SK-N-SH (cell line): ENCODE measurements at regions not wholly inside any gene's neighbourhood (a gene's known extent, or its start where the extent isn't known, plus 50 kb on each side); places are given as distances from the start of the nearest gene placed in this dataset.

Experiments used
- CTCF ChIA-PET: fragments of 300-600, 350-600 bp; formaldehyde crosslinking; extraction: SDS; loops from one replicate; lab custom pipeline; 2021; lab: Yijun Ruan, JAX
- POLR2A ChIA-PET: fragments of 350-600 bp; sonication (Branson Sonifier 250); formaldehyde crosslinking; extraction: SDS; loops from one replicate; lab custom pipeline; 2020; ENCODE audit warnings: antibody characterized with exemption, inconsistent platforms; lab: Yijun Ruan, JAX
- DNase-seq: peaks from one replicate; pipeline ENCODE4 v3.0.0; 2012
- H2AFZ ChIP-seq: fragments of 200-600 bp; sonication (generic); 2 replicates; pipeline ENCODE4 v1.8.1; 2016; ENCODE audit warnings: antibody characterized with exemption, mild to moderate bottlenecking, low read depth
- H3F3A ChIP-seq: fragments of 200-600 bp; sonication (generic); replicated peaks from 2 replicates; pipeline ENCODE3; 2016; ENCODE audit warnings: antibody characterized with exemption, mild to moderate bottlenecking; ENCODE audit not compliant: insufficient read depth
- H3K27ac ChIP-seq, 2 experiments: fragments of 200-500 bp in 1 of 2; fragments of 200-600 bp in 1 of 2; sonication (Bioruptor generic) in 1 of 2; sonication (generic), shearing (Covaris generic) in 1 of 2; 2 replicates each; pipeline versions ENCODE4 v1.5.1 to v1.6.1; 2014 to 2016; ENCODE audit warnings: low read depth in 2 of 2, inconsistent platforms in 1 of 2, low read length in 1 of 2, mild to moderate bottlenecking in 1 of 2, mixed read lengths in 1 of 2
- H3K27me3 ChIP-seq: fragments of 200-600 bp; sonication (generic), shearing (Covaris generic); 2 replicates; pipeline ENCODE4 v1.6.1; 2016; ENCODE audit warnings: mixed run types; ENCODE audit not compliant: insufficient read depth
- H3K36me3 ChIP-seq, 2 experiments: fragments of 200-500 bp in 1 of 2; fragments of 200-600 bp in 1 of 2; sonication (Bioruptor generic) in 1 of 2; sonication (generic) in 1 of 2; replicated peaks in 1 of 2; 2 replicates each; pipeline versions ENCODE3 to v1.5.1; 2014 to 2016; ENCODE audit warnings: low read length in 1 of 2, mild to moderate bottlenecking in 1 of 2; ENCODE audit not compliant: insufficient read depth in 2 of 2, control insufficient read depth in 1 of 2
- H3K4me1 ChIP-seq, 2 experiments: fragments of 200-500 bp in 1 of 2; fragments of 200-600 bp in 1 of 2; sonication (Bioruptor generic) in 1 of 2; sonication (generic), shearing (Covaris generic) in 1 of 2; 2 replicates each; pipeline versions ENCODE4 v1.5.1 to v1.6.1; 2014 to 2016; ENCODE audit warnings: low read depth in 1 of 2, low read length in 1 of 2, mixed run types in 1 of 2; ENCODE audit not compliant: insufficient read depth in 2 of 2, control insufficient read depth in 1 of 2
- H3K4me2 ChIP-seq: fragments of 200-600 bp; sonication (generic), shearing (Covaris generic); 2 replicates; pipeline ENCODE4 v1.6.1; 2017; ENCODE audit warnings: mixed run types
- H3K4me3 ChIP-seq, 2 experiments: fragments of 200-500 bp in 1 of 2; fragments of 200-600 bp in 1 of 2; sonication (Bioruptor generic) in 1 of 2; sonication (generic), shearing (Covaris generic) in 1 of 2; 2 replicates each; pipeline versions ENCODE4 v1.5.1 to v1.8.1; 2014 to 2016; ENCODE audit warnings: low read depth in 2 of 2, inconsistent platforms in 1 of 2, low read length in 1 of 2, mild to moderate bottlenecking in 1 of 2, mixed read lengths in 1 of 2, moderate library complexity in 1 of 2
- H3K79me2 ChIP-seq: fragments of 200-600 bp; sonication (generic); 2 replicates; pipeline ENCODE4 v1.8.1; 2017; ENCODE audit warnings: mild to moderate bottlenecking; ENCODE audit not compliant: insufficient read depth
- H3K9ac ChIP-seq: fragments of 200-600 bp; sonication (generic); 2 replicates; pipeline ENCODE4 v1.6.1; 2017; ENCODE audit warnings: mixed run types
- H3K9me2 ChIP-seq: fragments of 200-600 bp; sonication (generic); 2 replicates; pipeline ENCODE4 v1.6.1; 2017; ENCODE audit warnings: mixed run types
- H3K9me3 ChIP-seq: fragments of 200-600 bp; sonication (generic); 2 replicates; pipeline ENCODE4 v1.6.1; 2017; ENCODE audit warnings: mixed run types, mild to moderate bottlenecking, moderate library complexity
- H4K20me1 ChIP-seq: fragments of 200-600 bp; sonication (generic); 2 replicates; pipeline ENCODE4 v1.6.1; 2017; ENCODE audit warnings: mild to moderate bottlenecking, mixed run types; ENCODE audit not compliant: insufficient read depth
- ELF1 ChIP-seq: IDR thresholded peaks from 2 replicates; pipeline ENCODE4 v1.4.0; 2012
- EP300 ChIP-seq, 2 experiments: IDR thresholded peaks; 2 replicates each; pipeline versions ENCODE4 v1.4.0 to v1.6.1; 2012; ENCODE audit warnings: borderline replicate concordance in 1 of 2, low read depth in 1 of 2, low read length in 1 of 2
- EZH2phosphoT487 ChIP-seq: fragments of 200-600 bp; sonication (generic); IDR thresholded peaks from 2 replicates; pipeline ENCODE4 v1.6.1; 2017; ENCODE audit warnings: low read depth, mixed run types, mild to moderate bottlenecking, antibody characterized with exemption, moderate library complexity, borderline replicate concordance
- FOSL2 ChIP-seq: IDR thresholded peaks from 2 replicates; pipeline ENCODE4 v1.4.0; 2012; ENCODE audit warnings: low read depth, mild to moderate bottlenecking, moderate library complexity, borderline replicate concordance
- FOXM1 ChIP-seq: IDR thresholded peaks from 2 replicates; pipeline ENCODE4 v1.4.0; 2012; ENCODE audit warnings: low read depth, mild to moderate bottlenecking
- MXI1 ChIP-seq: IDR thresholded peaks from 2 replicates; pipeline ENCODE4 v1.6.1; 2012; ENCODE audit warnings: mild to moderate bottlenecking, low read depth, low read length, improper control_type of control experiment
- NFIC ChIP-seq: IDR thresholded peaks from 2 replicates; pipeline ENCODE4 v1.4.0; 2012; ENCODE audit warnings: borderline replicate concordance
- NRF1 ChIP-seq: IDR thresholded peaks from 2 replicates; pipeline ENCODE4 v1.6.1; 2012; ENCODE audit warnings: low read depth, mild to moderate bottlenecking, low read length
- POLR2AphosphoS5 ChIP-seq: IDR thresholded peaks from 2 replicates; pipeline ENCODE4 v1.6.1; 2012; ENCODE audit warnings: low read depth, low read length
- REST ChIP-seq: IDR thresholded peaks from 2 replicates; pipeline ENCODE4 v1.6.1; 2012; ENCODE audit warnings: mild to moderate bottlenecking, low read depth, low read length, moderate library complexity
- RFX5 ChIP-seq: IDR thresholded peaks from 2 replicates; pipeline ENCODE4 v1.6.1; 2012; ENCODE audit warnings: mild to moderate bottlenecking, improper control_type of control experiment, low read length
- RXRA ChIP-seq: IDR thresholded peaks from 2 replicates; pipeline ENCODE4 v1.4.0; 2012; ENCODE audit warnings: low read depth, mild to moderate bottlenecking, borderline replicate concordance
- SMC3 ChIP-seq: IDR thresholded peaks from 2 replicates; pipeline ENCODE4 v1.6.1; 2012; ENCODE audit warnings: low read depth, low read length, improper control_type of control experiment
- TCF12 ChIP-seq: IDR thresholded peaks from 2 replicates; pipeline ENCODE4 v1.4.0; 2012
- TEAD4 ChIP-seq: IDR thresholded peaks from 2 replicates; pipeline ENCODE4 v1.4.0; 2012; ENCODE audit warnings: mild to moderate bottlenecking, borderline replicate concordance; ENCODE audit not compliant: insufficient read depth
- USF2 ChIP-seq: fragments of 150-350 bp; IDR thresholded peaks from 2 replicates; pipeline ENCODE4 v1.6.1; 2017; ENCODE audit warnings: antibody characterized with exemption, low read length, low read depth, borderline replicate concordance
- YY1 ChIP-seq: IDR thresholded peaks from 2 replicates; pipeline ENCODE4 v1.4.0; 2012; ENCODE audit warnings: low read depth, mild to moderate bottlenecking
- WGBS: methylation state at CpG from one replicate; pipeline ENCODE4 v1.1.6; 2017; ENCODE audit warnings: low lambda C conversion rate; 5-methylcytosine and 5-hydroxymethylcytosine counted together

DNA sequence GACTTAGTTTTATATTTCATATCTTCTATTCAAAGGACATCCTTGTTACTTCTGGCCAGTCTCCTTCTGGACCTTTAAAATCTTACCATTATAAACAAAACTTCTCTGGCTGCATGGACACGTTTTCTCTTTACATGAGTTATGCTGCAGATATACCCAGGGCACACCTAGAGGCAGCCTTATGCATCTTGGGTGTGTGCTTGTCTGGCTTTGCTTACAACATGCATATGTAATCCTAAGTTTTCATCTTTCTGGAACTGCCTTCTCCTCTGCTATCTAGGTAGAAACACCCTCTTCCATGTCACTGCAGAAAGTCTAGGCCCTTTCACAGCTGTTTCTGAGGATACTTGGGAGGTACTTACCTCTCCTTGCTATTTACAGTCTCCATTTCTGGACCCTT lies 185.8 kb upstream of the RAG2 start:
- POLR2A ChIA-PET = no interaction called here
- Histone ChIP-seq H3K27me3 (no peaks in the 10 kb centered on the region), H3K79me2 (no peaks in the 10 kb centered on the region), H3K9me2 (no peaks in the 10 kb centered on the region), H3K36me3 (no peaks in the 10 kb centered on the region), H4K20me1 (no peaks in the 10 kb centered on the region), H3K4me3 (no peak overlapping the region), H3K9ac (no peak overlapping the region), H2AFZ (no peak overlapping the region), H3K4me1 (no peaks in the 10 kb centered on the region; a peak in 1 of 4 replicates), H3K27ac (no peak overlapping the region), H3K4me2 (no peak overlapping the region), H3F3A (no peaks in the 10 kb centered on the region), H3K9me3 (no peaks in the 10 kb centered on the region)
- 31% methylated on average over 1 of the region's 1 CpG for WGBS
- CTCF ChIA-PET = interaction anchor here (0.7 to 3.2 kb wide), 2 partner anchors 9 to 37 kb away, joined by 3 to 15 read pairs; no protein-coding TSS in a partner anchor
- TF ChIP-seq FOXM1 (no peak), EZH2phosphoT487 (no peak), FOSL2 (no peak), NFIC (no peak), POLR2AphosphoS5 (no peak), ELF1 (no peak), USF2 (no peak), TCF12 (no peak)
- no peak for DNase-seq

DNA sequence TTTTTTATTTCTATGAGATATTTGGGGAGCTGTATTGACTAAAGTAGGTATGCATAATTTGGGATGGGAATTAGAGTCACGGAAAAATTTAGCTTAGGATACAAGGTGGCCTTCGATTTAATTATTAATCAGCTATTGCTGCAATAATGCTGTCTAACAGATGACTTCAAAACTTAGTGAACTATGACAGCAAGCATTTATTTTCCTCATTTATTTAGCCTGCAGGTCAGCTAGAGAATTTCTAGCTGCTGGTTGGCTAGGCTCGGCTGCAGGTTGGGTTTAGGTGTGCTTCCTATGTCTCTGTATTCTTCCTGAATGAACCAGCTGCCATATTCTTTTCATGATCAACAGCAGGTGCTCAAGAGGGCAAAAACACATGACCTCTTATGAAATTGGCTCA lies 181.8 kb upstream of the RAG2 start:
- ChIA-PET CTCF (interaction anchor here (1.4 kb wide), 1 partner anchor 77 kb away, joined by 4 read pairs; no protein-coding TSS in a partner anchor), POLR2A (no interaction called here)
- H3K36me3 ChIP-seq = no peaks in the 10 kb centered on the region
- peaks cover 10% of the 10 kb centered on the region for H3F3A ChIP-seq
- H3K4me2 ChIP-seq = no peak overlapping the region
- H3K4me1 ChIP-seq = peaks cover 0 to 3% of the 10 kb centered on the region in 2 experiments; a peak in 2 of 4 replicates
- H3K27me3 ChIP-seq = no peaks in the 10 kb centered on the region
- TF ChIP-seq NRF1 = no peak
- no peak for TF ChIP-seq REST
- TF ChIP-seq FOXM1 = no peak
- no peak for TF ChIP-seq SMC3
- no peak for TF ChIP-seq TEAD4
- no peak for TF ChIP-seq EP300 (IDR thresholded peaks at IDR 0.05; ENCODE audit: borderline replicate concordance in 1 of 2, low read depth in 1 of 2, low read length in 1 of 2)
- no peak for TF ChIP-seq RXRA
- TF ChIP-seq TCF12 = no peak
- TF ChIP-seq RFX5 = no peak
- no peak for TF ChIP-seq MXI1
- TF ChIP-seq ELF1 = no peak
- no peak for TF ChIP-seq YY1
- no peak overlapping the region for H3K27ac ChIP-seq
- H3K9me2 ChIP-seq = no peaks in the 10 kb centered on the region
- no peak for DNase-seq
- H3K9me3 ChIP-seq = no peaks in the 10 kb centered on the region
- 75% methylated on average over 3 of the region's 3 CpGs for WGBS
- no peak overlapping the region for H3K4me3 ChIP-seq
- H2AFZ ChIP-seq = no peak overlapping the region
- H3K79me2 ChIP-seq = no peaks in the 10 kb centered on the region
- H4K20me1 ChIP-seq = no peaks in the 10 kb centered on the region
- H3K9ac ChIP-seq = no peak overlapping the region
